HTR-8/SVneo (cell line): ENCODE measurements at regions not wholly inside any gene's neighbourhood (a gene's known extent, or its start where the extent isn't known, plus 50 kb on each side); places are given as distances from the start of the nearest gene placed in this dataset.
"Not testable (repeated sequence)": the region's sequence is repeated elsewhere in the genome, so short reads cannot be mapped to it uniquely, and the experiment has no call there.

Experiments used
- DNase-seq: peaks from one replicate; pipeline ENCODE4 v3.0.0; 2011; ENCODE audit warnings: low spot score, mixed read lengths; ENCODE audit not compliant: insufficient read length
- FAIRE-seq: peaks from 2 replicates; lab custom pipeline; 2011; peaks lifted over from hg19 to GRCh38; lab: Jason Lieb, UNC

- FAIRE-seq: no peak
- no peak for DNase-seq
Observed at GRCh38 chr9:99650187-99650874, 171.4 kb upstream of the NR4A3 start.

- DNase-seq: no peak
- no peak for FAIRE-seq
Observed at GRCh38 chr9:99660191-99660636, 161.5 kb upstream of the NR4A3 start.

DNA sequence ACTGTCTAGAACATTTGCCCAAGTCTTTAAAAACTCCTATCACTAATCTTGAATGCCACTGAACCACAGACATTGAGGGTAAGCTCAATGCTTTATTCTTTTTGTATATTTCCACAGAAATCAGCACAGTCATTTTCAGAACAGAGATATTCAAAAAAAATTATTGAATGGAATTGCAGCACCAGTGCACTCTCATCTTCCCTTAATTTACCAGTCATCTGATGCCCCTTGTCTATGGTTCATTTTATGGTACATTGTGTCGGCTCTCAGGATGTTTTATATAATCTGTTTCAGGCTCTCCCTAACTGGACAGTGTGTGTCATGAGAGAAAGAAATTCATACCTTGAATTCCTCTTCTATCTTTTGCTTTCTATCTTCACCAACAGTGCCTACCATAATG is 158.4 kb upstream of the NR4A3 start:
- DNase-seq (no peak), FAIRE-seq (no peak)

- FAIRE-seq (no peak), DNase-seq (no peak)
Observed at GRCh38 chr9:99663856-99664255, 157.8 kb upstream of the NR4A3 start.

DNA sequence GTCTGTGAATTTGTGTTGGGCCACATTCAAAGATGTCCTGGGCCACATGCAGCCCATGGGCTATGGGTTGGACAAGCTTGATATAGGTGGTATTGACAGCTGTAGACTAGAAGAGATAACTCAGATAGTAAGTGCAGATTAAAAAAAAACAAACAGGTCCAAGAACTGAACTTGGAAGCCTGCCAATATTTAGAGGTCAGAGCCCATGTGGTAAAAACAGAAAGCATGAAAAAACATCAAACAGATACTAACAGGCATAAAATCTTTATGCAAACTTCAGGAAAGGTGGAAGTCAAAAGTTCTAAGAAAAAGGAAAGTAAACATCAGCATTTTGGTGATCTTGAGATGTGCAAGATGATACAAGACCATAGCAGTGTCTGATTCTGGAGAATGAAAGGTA is 155.1 kb upstream of the NR4A3 start:
- DNase-seq (no peak), FAIRE-seq (no peak)

- FAIRE-seq: not testable (repeated sequence)
Observed at GRCh38 chr9:99670886-99671285, 150.8 kb upstream of the NR4A3 start.

GRCh38 chr9:99677281-99677680 is 144.4 kb upstream of the NR4A3 start:
- DNase-seq: no peak
- FAIRE-seq: no peak

More at GRCh38 chr9:99670886-99671285, 150.8 kb upstream of the NR4A3 start:
- not testable (repeated sequence) for DNase-seq

- FAIRE-seq: no peak
- no peak for DNase-seq
Observed at GRCh38 chr9:99678566-99678965, 143.1 kb upstream of the NR4A3 start.

DNA sequence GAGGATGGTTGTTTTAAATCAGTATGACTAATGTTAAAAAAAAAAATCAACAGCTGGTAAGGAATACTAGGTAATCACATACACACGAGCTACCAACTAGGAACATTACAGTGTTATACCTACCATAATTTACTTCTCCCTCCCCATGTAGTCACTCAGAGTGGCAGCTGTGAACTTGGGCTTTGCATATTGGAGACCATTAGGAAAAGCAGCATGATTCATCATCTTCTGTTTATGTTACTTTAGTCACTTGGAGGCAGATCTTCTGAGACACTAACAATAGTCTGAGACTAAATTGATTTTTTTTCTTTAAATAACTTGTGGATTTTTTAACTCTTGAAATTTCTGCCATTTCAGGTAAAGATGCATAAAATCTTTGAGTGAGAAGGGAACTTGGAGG is 141.5 kb upstream of the NR4A3 start:
- DNase-seq (no peak), FAIRE-seq (no peak)

GRCh38 chr9:99681113-99681512 is 140.6 kb upstream of the NR4A3 start:
- no peak for FAIRE-seq

DNA sequence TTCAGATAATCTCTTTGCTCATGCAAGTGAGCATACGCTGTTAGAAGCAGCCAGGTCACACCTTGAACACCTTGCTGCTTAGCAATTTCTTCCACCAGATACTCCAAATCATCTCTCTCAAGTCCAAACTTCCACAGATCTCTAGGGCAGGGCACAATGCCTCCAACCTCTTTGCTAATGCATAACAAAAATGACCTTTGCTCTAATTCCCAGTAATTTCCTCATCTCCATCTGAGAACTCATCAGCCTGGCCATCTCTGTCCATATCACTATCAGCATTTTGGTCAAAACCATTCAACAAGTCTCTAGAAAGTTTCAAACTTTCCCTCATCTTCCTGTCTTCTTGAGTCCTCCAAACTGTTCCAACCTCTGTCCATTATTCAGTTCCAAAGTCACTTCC is 139.3 kb upstream of the NR4A3 start:
- FAIRE-seq: no peak
- DNase-seq: no peak

More at GRCh38 chr9:99681113-99681512, 140.6 kb upstream of the NR4A3 start:
- DNase-seq: no peak

- FAIRE-seq (no peak), DNase-seq (no peak)
Observed at GRCh38 chr9:99682870-99683269, 138.8 kb upstream of the NR4A3 start.

- DNase-seq: no peak
Observed at GRCh38 chr9:99690573-99690972, 131.1 kb upstream of the NR4A3 start.

GRCh38 chr9:99693888-99694287 is 127.8 kb upstream of the NR4A3 start:
- FAIRE-seq (no peak), DNase-seq (no peak)

More at GRCh38 chr9:99690573-99690972, 131.1 kb upstream of the NR4A3 start:
- no peak for FAIRE-seq

- no peak for DNase-seq
- no peak for FAIRE-seq
Observed at GRCh38 chr9:99694393-99694792, 127.3 kb upstream of the NR4A3 start.

DNA sequence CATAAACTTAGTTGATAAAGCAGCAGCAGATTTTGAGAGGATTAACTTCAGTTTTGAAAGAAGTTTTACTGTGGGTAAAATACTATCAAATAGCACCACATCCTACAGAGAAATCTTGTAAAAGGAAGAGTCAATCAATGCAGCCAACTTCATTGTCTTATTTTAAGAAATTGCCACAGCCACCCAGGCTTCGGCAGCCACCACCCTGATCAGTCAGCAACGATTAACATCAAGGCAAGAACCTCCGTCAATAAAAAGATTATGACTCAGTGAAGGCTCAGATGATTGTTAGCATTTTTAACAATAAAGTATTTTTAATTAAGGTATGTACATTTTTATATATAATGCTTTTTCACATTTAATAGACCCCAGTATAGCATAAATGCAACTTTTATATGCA is 122.3 kb upstream of the NR4A3 start:
- no peak for DNase-seq
- FAIRE-seq: no peak

GRCh38 chr9:99712214-99712613 is 109.5 kb upstream of the NR4A3 start:
- DNase-seq (no peak), FAIRE-seq (no peak)

- no peak for DNase-seq
- FAIRE-seq: no peak
Observed at GRCh38 chr9:99713838-99714306, 107.8 kb upstream of the NR4A3 start.

DNA sequence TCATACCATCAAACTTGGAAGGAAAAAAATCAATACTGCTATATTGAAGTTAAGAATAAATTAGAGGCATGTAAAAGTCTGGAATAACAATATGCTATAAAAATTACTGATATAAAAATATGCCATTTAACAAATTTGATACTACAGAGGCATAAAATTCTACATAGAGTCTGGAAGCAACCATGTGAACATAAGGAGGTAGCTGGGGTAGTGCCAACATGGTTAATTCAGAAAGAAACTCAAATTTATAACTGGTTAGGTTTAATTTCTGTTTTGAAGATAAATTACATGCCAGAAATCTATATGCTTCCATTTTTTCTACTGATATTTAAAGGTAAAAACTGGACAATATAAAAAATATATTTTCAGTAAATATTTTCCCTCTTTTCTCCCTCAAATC is 103.1 kb upstream of the NR4A3 start:
- FAIRE-seq: no peak
- no peak for DNase-seq

DNA sequence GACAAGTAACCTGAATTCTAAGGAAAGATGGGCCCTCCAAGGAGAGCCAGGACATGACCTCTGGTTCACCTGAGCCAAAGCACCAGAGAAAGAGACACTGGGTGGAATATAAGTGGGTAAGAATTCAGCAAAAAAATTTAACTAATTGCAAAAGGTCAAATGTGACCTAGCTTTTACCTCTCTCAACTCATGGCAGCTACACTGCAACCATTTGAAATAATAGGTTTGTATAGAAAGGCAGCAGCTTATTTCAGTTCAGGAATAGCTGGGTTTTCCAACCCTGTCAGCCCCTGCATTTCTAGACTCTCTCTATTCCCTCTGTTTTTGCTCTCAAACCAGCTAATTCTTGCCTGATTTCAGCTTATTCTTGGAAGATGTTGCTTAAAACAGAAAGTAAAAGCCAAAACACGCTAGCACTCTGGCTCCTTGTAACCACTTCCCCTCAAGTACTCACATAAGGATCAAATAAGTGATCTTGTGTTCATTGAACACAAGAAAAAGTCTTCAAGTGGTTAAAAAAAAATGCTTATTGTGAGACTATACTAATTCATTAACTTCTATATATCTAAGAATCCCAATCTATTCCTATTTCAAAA is 101.1 kb upstream of the NR4A3 start:
- no peak for FAIRE-seq

DNA sequence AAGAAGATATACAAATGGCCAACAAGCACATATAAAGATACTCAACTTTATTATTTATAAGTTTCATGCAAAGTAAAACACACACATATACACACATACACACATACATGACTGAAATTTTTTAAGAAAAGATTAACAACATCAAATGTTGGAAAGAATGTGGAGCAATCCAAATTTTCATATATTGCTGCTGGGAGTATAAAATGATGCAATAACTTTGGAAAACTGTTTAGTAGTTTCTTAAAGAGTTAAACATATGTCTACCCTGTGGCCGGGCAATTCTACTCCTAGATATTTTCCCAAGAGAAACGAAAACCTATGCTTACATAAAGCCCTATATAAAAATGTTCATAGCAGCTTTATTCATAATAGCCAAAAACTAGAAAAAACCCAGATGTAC is 99.8 kb upstream of the NR4A3 start:
- FAIRE-seq: no peak
- DNase-seq: no peak

More for the DNA sequence above, 101.1 kb upstream of the NR4A3 start:
- DNase-seq: no peak

GRCh38 chr9:99722877-99723276 is 98.8 kb upstream of the NR4A3 start:
- DNase-seq: no peak
- FAIRE-seq: no peak
